OCI-LY3 (cell line): ENCODE measurements at regions not wholly inside any gene's neighbourhood (a gene's known extent, or its start where the extent isn't known, plus 50 kb on each side); places are given as distances from the start of the nearest gene placed in this dataset.
"Not testable (repeated sequence)": the region's sequence is repeated elsewhere in the genome, so short reads cannot be mapped to it uniquely, and the experiment has no call there.

Source experiments
- H2AFZ ChIP-seq: fragments of 200-600, 300-600 bp; shearing (Covaris generic); 2 replicates; pipeline ENCODE4 v1.6.0; 2014; ENCODE audit warnings: antibody characterized with exemption, low read depth, low read length
- H3K27ac ChIP-seq: fragments of 200-600, 300-600 bp; sonication (generic); 2 replicates; pipeline ENCODE4 v1.5.1; 2014; ENCODE audit warnings: mild to moderate bottlenecking, low read length, moderate library complexity, mixed read lengths
- H3K27me3 ChIP-seq: fragments of 200-600, 300-600 bp; sonication (generic); 2 replicates; pipeline ENCODE4 v1.6.1; 2014; ENCODE audit warnings: low read depth, low read length, mixed read lengths
- H3K36me3 ChIP-seq: fragments of 200-600, 300-600 bp; sonication (generic); replicated peaks from 2 replicates; pipeline ENCODE3; 2014; ENCODE audit warnings: low read depth, low read length, mixed read lengths
- H3K4me1 ChIP-seq: fragments of 300-600, 200-600 bp; sonication (generic); 2 replicates; pipeline ENCODE4 v1.6.1; 2014; ENCODE audit warnings: low read length, mixed read lengths
- H3K4me2 ChIP-seq: fragments of 200-600, 300-600 bp; sonication (generic); 2 replicates; pipeline ENCODE4 v1.6.1; 2014; ENCODE audit warnings: low read length, mixed read lengths
- H3K4me3 ChIP-seq: fragments of 300-600, 200-600 bp; sonication (generic); 2 replicates; pipeline ENCODE4 v1.5.1; 2014; ENCODE audit warnings: antibody characterized with exemption, mild to moderate bottlenecking, low read length, moderate library complexity
- H3K79me2 ChIP-seq: fragments of 300-600, 200-600 bp; shearing (Covaris generic); 2 replicates; pipeline ENCODE4 v1.6.1; 2014; ENCODE audit warnings: mild to moderate bottlenecking, low read length, mixed read lengths
- H3K9ac ChIP-seq: fragments of 300-600, 200-600 bp; shearing (Covaris generic); 2 replicates; pipeline ENCODE4 v1.6.0; 2014; ENCODE audit warnings: mild to moderate bottlenecking, low read length, moderate library complexity
- H3K9me3 ChIP-seq: fragments of 200-600, 300-600 bp; shearing (Covaris generic); 2 replicates; pipeline ENCODE4 v1.6.1; 2014; ENCODE audit warnings: low read length, mixed read lengths; ENCODE audit not compliant: insufficient read depth
- H4K20me1 ChIP-seq: fragments of 200-600, 300-600 bp; sonication (generic); 2 replicates; pipeline ENCODE4 v1.6.1; 2016; ENCODE audit warnings: low read length, mixed read lengths; ENCODE audit not compliant: insufficient read depth
- EZH2phosphoT487 ChIP-seq: fragments of 200-600 bp; shearing (Covaris generic); IDR thresholded peaks from 2 replicates; pipeline ENCODE4 v1.6.1; 2018; ENCODE audit warnings: antibody characterized with exemption, mixed run types, low read depth
- TF ChIP-seq, protein P1 (sequence below): fragments of 200-600, 300-600 bp; sonication (generic); IDR thresholded peaks from 2 replicates; pipeline ENCODE4 v1.5.1; 2014; ENCODE audit warnings: antibody characterized with exemption, low read length, low read depth

DNA sequence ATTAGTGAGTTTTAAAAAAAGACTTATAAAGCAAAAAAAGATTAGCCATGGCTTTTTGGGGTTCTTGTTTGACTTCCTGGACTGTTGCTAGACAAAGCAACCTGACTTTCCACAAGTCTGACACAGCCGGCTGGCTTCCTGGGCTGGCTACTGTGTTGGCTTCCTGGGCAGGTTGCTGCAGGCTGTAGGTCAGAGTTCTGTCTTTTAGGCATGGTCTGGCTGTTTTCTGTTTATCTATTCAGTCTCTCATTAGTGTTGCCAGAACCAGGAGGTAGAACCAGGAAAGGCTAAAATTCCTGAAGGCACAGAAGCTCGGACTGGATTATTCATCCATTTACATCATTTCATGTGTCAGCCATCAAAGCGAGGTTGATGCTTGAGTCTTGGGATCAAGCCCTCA, 88.6 kb upstream of the SLC35F3 start:
- H2AFZ ChIP-seq: no peak overlapping the region
- peaks cover 34% of the 10 kb centered on the region for H3K27me3 ChIP-seq
- no peaks in the 10 kb centered on the region for H3K79me2 ChIP-seq
- H3K4me2 ChIP-seq: no peak overlapping the region
- no peaks in the 10 kb centered on the region for H3K36me3 ChIP-seq
- TF ChIP-seq EZH2phosphoT487: no peak
- TF ChIP-seq, protein P1, sequence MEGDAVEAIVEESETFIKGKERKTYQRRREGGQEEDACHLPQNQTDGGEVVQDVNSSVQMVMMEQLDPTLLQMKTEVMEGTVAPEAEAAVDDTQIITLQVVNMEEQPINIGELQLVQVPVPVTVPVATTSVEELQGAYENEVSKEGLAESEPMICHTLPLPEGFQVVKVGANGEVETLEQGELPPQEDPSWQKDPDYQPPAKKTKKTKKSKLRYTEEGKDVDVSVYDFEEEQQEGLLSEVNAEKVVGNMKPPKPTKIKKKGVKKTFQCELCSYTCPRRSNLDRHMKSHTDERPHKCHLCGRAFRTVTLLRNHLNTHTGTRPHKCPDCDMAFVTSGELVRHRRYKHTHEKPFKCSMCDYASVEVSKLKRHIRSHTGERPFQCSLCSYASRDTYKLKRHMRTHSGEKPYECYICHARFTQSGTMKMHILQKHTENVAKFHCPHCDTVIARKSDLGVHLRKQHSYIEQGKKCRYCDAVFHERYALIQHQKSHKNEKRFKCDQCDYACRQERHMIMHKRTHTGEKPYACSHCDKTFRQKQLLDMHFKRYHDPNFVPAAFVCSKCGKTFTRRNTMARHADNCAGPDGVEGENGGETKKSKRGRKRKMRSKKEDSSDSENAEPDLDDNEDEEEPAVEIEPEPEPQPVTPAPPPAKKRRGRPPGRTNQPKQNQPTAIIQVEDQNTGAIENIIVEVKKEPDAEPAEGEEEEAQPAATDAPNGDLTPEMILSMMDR: no peak
- H3K4me3 ChIP-seq: no peak overlapping the region
- H3K27ac ChIP-seq: no peak overlapping the region
- H3K9ac ChIP-seq: no peak overlapping the region
- H3K4me1 ChIP-seq: no peaks in the 10 kb centered on the region
- H3K9me3 ChIP-seq: no peaks in the 10 kb centered on the region
- no peaks in the 10 kb centered on the region; the same call in 1 of the 2 replicates for H4K20me1 ChIP-seq

DNA sequence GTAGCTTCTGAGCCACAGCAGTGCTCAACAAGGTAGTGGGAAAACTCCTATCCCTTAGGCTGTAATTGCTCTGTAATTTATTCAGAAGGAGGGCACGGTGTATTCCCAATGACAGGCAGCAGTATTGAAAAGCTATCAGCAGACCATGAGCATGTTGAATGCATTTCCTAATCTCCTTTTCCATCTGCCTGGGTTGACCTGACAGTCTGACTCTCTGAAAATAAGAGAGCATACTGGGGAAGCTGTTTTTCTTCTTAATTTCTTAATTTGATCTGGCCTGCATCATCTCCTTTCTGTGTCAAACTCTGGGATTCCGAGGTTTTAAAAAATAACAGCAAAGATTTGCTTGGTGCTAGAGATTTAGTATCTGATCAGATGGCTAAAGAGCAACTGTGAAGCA, 88.1 kb upstream of the SLC35F3 start:
- Histone ChIP-seq H2AFZ (no peak overlapping the region), H3K27ac (no peak overlapping the region), H3K9ac (no peak overlapping the region), H3K36me3 (no peaks in the 10 kb centered on the region), H3K9me3 (no peaks in the 10 kb centered on the region), H3K4me2 (no peak overlapping the region), H3K4me1 (no peaks in the 10 kb centered on the region), H4K20me1 (no peaks in the 10 kb centered on the region; the same call in 1 of the 2 replicates), H3K4me3 (no peak overlapping the region), H3K27me3 (peaks cover 34% of the 10 kb centered on the region), H3K79me2 (no peaks in the 10 kb centered on the region)
- TF ChIP-seq, protein P1: no peak
- no peak for TF ChIP-seq EZH2phosphoT487

DNA sequence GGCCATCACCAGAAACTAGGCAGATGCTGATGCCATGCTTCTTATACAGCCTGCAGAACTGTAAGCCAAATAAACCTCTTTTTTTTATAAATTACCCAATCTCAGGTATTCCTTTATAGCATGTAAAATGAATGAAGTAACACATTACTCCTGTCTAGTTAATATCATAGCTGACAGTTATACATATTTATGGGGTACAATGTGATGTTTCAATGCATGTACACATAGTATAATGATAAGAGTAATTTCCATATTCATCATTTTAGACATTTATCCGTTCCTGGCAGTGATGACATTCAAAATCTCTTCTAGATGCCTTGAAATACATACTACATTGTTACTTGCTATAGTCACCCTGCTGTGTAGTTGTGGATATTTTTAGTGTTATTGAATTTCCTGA, 85.4 kb upstream of the SLC35F3 start:
- H3K4me2 ChIP-seq: no peak overlapping the region
- no peaks in the 10 kb centered on the region for H3K36me3 ChIP-seq
- H3K9me3 ChIP-seq: no peaks in the 10 kb centered on the region
- H4K20me1 ChIP-seq: no peaks in the 10 kb centered on the region; the same call in 1 of the 2 replicates
- no peaks in the 10 kb centered on the region for H3K4me1 ChIP-seq
- H3K27ac ChIP-seq: no peak overlapping the region
- H3K4me3 ChIP-seq: no peak overlapping the region
- peaks cover 26% of the 10 kb centered on the region for H3K27me3 ChIP-seq
- H3K79me2 ChIP-seq: no peaks in the 10 kb centered on the region
- no peak overlapping the region for H3K9ac ChIP-seq
- H2AFZ ChIP-seq: no peak overlapping the region
- TF ChIP-seq EZH2phosphoT487: no peak
- TF ChIP-seq, protein P1: no peak

DNA sequence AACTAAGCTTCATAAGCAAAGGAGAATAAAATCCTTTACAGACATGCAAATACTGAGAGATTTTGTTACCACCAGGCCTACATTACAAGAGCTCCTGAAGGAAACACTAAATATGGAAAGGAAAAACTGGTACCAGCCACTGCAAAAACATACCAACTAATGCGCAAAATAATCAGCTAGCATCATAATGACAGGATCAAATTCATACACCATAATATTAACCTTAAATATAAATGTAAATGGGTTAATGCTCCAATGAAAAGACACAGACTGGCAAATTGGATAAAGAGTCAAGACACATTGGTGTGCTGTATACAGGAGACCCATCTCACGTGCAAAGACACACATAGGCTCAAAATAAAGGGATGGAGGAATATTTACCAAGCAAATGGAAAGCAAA, 80.3 kb upstream of the SLC35F3 start:
- H3K9ac ChIP-seq, H3K4me3 ChIP-seq, H2AFZ ChIP-seq, H3K36me3 ChIP-seq, H3K9me3 ChIP-seq, H4K20me1 ChIP-seq, H3K27ac ChIP-seq, H3K27me3 ChIP-seq, H3K4me2 ChIP-seq, H3K79me2 ChIP-seq, H3K4me1 ChIP-seq: not testable (repeated sequence)

DNA sequence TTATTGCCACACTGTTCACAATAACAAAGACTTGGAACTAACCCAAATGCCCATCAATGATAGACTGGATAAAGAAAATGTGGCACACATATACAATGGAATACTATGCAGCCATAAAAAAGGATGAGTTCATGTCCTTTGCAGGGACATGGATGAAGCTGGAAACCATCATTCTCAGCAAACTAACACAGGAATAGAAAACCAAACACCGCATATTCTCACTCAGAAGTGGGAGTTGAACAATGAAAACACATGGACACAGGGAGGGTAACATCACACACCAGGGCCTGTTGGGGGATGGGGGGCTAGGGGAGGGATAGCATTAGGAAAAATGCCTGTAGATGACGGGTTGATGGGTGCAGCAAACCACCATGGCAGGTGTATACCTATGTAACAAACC, 76.5 kb upstream of the SLC35F3 start:
- not testable (repeated sequence) for H4K20me1 ChIP-seq, H2AFZ ChIP-seq, H3K79me2 ChIP-seq, H3K9ac ChIP-seq, H3K27me3 ChIP-seq, H3K4me1 ChIP-seq, H3K27ac ChIP-seq, H3K4me2 ChIP-seq, H3K9me3 ChIP-seq, H3K36me3 ChIP-seq, H3K4me3 ChIP-seq
